ENCODE measurements at regions not wholly inside any gene's neighbourhood (a gene's known extent, or its start where the extent isn't known, plus 50 kb on each side); places are given as distances from the start of the nearest gene placed in this dataset.
A peak's percentile ranks its signal among the peaks of the same experiment; 100 is the strongest.

GRCh38 chr9:118809160-118809625 lies 560.0 kb downstream of the BRINP1 start:
- DNase-seq: no peak

DNA sequence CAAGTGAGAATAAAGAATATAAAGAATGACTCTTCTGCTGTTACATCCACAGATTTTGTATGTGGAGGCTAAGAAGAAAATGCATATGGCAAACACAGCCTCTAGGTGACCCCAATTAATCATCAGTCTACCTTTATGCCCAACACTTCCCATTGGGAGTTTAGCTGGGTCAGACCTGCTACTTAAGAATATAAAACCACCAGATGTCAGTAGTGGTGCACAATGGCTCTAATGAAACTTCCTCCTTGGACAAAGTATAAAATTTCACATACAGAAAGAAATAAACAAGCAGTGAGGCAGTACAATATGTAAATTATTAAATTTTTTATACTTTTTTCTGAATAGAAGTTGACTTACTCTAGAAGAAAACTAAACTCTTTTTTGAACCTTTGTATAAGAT lies 539.9 kb downstream of the BRINP1 start:
- no peak for DNase-seq

DNA sequence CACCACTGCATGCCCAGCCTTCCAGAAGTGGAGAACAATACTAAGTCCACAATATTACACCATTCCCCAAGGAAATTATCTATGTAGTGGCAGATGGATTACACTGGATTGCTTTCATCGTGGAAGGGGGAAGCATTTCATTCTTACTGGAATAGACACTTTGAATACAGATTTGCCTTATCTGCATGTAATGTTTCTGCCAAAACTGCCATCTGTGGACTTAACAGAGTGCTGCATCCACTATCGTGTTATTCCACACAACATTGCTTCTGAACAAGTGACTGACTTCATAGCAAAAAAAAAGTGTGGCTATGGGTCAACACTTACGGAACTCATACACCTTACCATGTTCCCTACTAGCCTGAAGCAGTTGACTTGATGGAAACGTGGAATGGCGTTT lies 536.9 kb downstream of the BRINP1 start:
- DNase-seq: no peak

GRCh38 chr9:118836891-118837290 lies 532.3 kb downstream of the BRINP1 start:
- DNase-seq: no peak

DNA sequence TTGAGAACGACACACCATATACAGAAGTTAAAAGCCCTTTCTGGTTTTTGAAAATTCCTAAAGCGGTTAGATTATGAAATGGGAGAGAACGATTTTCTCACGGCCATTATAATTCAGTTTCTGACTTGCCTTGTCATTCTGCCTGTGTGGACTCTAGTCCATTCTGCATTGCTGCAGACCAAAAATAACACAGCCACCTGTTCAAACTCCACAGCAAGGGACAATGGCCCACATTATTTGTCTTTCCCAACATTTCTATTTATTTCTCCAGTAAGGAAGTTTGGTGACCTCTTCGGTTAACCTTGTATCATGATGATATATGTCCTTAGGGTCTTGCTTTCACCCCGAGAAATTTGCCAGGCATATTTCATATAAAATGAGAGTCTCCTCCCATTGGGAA lies 497.7 kb downstream of the BRINP1 start:
- no peak for DNase-seq

DNA sequence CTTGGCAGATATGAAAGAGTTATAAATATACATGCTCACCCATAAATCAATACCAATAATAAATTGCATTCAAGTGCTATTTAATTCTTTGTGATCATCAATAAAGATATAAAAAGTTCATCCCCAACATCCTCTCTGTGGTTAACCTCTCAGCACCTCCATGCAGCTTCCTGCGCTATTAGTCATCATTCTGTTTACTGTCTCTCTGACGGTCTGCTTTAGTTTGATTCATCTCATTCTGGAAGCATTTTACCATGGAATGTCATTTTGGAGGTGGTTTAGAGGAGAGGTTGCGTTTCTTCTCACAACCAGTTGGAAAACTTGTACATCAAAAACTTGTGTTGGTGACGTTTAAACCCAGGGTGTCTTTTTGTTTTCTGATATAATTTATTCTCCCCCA lies 486.6 kb downstream of the BRINP1 start:
- no peak for DNase-seq

DNA sequence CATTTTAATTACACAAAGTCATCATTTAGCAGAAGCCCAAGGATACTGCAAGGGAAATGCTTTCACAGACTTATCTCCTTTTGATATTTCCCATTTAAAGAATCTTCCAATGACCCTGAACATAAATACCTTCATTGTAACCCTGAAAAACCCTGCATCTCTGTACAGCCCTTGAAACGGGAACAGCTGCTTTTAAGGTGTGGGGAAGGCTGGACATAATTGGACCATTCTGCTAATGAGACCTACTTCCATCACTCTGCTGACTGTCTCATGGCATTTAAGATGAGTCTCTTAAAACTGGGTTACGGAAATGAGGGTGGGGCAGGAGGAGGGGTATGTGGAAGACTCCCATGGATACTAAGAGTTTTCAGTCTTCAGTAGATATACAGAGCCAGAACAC lies 485.8 kb downstream of the BRINP1 start:
- DNase-seq: no peak

DNA sequence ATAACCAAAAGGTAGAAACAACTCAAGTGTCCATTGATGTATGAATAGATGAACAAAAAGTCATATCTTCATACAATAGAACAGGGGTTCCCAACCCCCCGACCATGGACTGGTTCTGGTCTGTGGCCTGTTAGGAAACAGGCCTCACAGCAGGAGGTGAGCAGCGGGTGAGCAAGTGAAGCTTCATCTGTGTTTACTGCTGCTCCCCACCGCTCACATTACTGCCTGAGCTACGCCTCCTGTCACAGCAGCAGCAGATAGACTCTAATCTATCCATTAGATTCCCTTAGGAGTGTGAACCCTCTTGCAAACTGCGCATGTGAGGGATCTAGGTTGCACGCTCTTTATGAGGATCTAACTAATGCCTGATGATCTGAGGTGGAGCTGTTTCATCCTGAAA lies 478.0 kb downstream of the BRINP1 start:
- no peak for DNase-seq

GRCh38 chr9:118896324-118897000 lies 472.8 kb downstream of the BRINP1 start:
- peak; percentile 50 for DNase-seq

GRCh38 chr9:118918180-118918579 lies 451.1 kb downstream of the BRINP1 start:
- no peak for DNase-seq

- no peak for DNase-seq
These were observed 440.5 kb downstream of the BRINP1 start for GRCh38 chr9:118928722-118929121.

GRCh38 chr9:118929287-118929686 lies 439.9 kb downstream of the BRINP1 start:
- DNase-seq: no peak

- DNase-seq: no peak
These were observed 437.3 kb downstream of the BRINP1 start for GRCh38 chr9:118931941-118932340.

GRCh38 chr9:118938581-118938980 lies 430.7 kb downstream of the BRINP1 start:
- no peak for DNase-seq

GRCh38 chr9:118940473-118940872 lies 428.8 kb downstream of the BRINP1 start:
- no peak for DNase-seq

DNA sequence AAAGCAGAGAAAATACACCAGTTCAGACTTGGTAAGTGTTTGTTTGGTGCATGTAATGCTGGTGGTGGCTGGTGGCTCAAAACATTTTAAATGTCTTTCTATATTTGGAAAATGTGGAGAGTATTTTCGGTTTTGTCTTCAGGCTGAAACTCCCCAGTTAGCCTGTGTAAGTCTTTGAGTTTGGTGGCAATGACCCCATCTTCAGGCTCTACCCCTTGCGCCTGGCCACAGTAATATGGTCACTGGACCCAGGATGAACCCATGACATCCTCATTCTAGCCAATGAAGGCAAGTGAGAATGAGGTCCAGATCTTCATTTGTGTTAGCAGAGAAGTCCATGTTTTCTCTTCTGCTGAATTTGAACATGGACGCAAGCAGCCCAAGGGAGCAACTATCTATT lies 422.6 kb downstream of the BRINP1 start:
- no peak for DNase-seq

DNA sequence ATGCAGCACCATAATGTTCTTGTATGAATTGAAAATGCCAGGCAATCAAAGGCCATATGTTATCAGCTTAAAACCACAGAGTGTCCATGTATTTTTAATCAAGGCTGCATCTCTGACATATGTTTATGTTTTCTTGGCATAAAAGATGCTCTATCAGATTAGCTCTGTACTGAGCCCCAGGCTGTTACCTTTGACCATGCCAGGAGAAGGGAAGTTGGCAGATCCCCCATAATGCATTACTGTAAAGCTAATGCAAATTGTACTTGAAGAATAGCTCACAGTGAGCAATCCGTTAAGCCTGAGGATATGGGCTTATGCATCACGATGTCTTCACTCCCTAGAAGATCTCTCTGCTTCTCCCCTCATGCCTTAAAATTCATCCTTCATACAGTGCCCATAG lies 414.4 kb downstream of the BRINP1 start:
- no peak for DNase-seq

GRCh38 chr9:118957585-118957984 lies 411.6 kb downstream of the BRINP1 start:
- DNase-seq: no peak

- DNase-seq: no peak
These were observed 409.9 kb downstream of the BRINP1 start for GRCh38 chr9:118959366-118959765.

- DNase-seq: no peak
These were observed 407.4 kb downstream of the BRINP1 start for GRCh38 chr9:118961857-118962256.

GRCh38 chr9:118962426-118962825 lies 406.8 kb downstream of the BRINP1 start:
- DNase-seq: no peak

- peak; percentile 10 for DNase-seq
These were observed 405.6 kb downstream of the BRINP1 start for GRCh38 chr9:118963674-118964073.

- DNase-seq: no peak
These were observed 401.3 kb downstream of the BRINP1 start for GRCh38 chr9:118967901-118968300.

- DNase-seq: no peak
These were observed 393.5 kb downstream of the BRINP1 start for GRCh38 chr9:118975736-118976135.

- no peak for DNase-seq
These were observed 393.1 kb downstream of the BRINP1 start for GRCh38 chr9:118976160-118976559.

Data from NCI-H1436 treated with DMSO at 0.1 percent for 48 hours (cell line).